HK-2 (cell line): ENCODE measurements at regions not wholly inside any gene's neighbourhood (a gene's known extent, or its start where the extent isn't known, plus 50 kb on each side); places are given as distances from the start of the nearest gene placed in this dataset.
"Not testable (repeated sequence)": the region's sequence is repeated elsewhere in the genome, so short reads cannot be mapped to it uniquely, and the experiment has no call there.

ENCODE experiments used
- DNase-seq: peaks from one replicate; pipeline ENCODE4 v3.0.0-alpha.2; 2018; ENCODE audit not compliant: unreplicated experiment

GRCh38 chr16:26391833-26392232 lies 674.9 kb upstream of the C16orf82 start:
- no peak for DNase-seq

GRCh38 chr16:26394409-26394808 lies 672.3 kb upstream of the C16orf82 start:
- DNase-seq, result no peak

- DNase-seq, result no peak
These were observed 671.0 kb upstream of the C16orf82 start for GRCh38 chr16:26395700-26396099.

GRCh38 chr16:26396511-26397235 lies 670.1 kb upstream of the C16orf82 start:
- no peak for DNase-seq

GRCh38 chr16:26413780-26414179 lies 652.9 kb upstream of the C16orf82 start:
- DNase-seq, result no peak

GRCh38 chr16:26419458-26419857 lies 647.3 kb upstream of the C16orf82 start:
- not testable (repeated sequence) for DNase-seq

GRCh38 chr16:26430618-26431017 lies 636.1 kb upstream of the C16orf82 start:
- DNase-seq, result no peak

GRCh38 chr16:26433807-26434206 lies 632.9 kb upstream of the C16orf82 start:
- DNase-seq, result no peak

- no peak for DNase-seq
These were observed 625.5 kb upstream of the C16orf82 start for GRCh38 chr16:26441178-26441577.

GRCh38 chr16:26442321-26442720 lies 624.4 kb upstream of the C16orf82 start:
- DNase-seq, result no peak

GRCh38 chr16:26447570-26447969 lies 619.2 kb upstream of the C16orf82 start:
- no peak for DNase-seq

- no peak for DNase-seq
These were observed 613.5 kb upstream of the C16orf82 start for GRCh38 chr16:26453215-26453614.

GRCh38 chr16:26454102-26454501 lies 612.6 kb upstream of the C16orf82 start:
- DNase-seq, result no peak

- DNase-seq, result no peak
These were observed 610.7 kb upstream of the C16orf82 start for GRCh38 chr16:26456074-26456473.

GRCh38 chr16:26457095-26457494 lies 609.6 kb upstream of the C16orf82 start:
- DNase-seq, result no peak

GRCh38 chr16:26457882-26458281 lies 608.8 kb upstream of the C16orf82 start:
- DNase-seq, result no peak

- no peak for DNase-seq
These were observed 602.0 kb upstream of the C16orf82 start for GRCh38 chr16:26464576-26465266.

- DNase-seq, result not testable (repeated sequence)
These were observed 592.3 kb upstream of the C16orf82 start for GRCh38 chr16:26474405-26474804.

GRCh38 chr16:26475596-26475995 lies 591.1 kb upstream of the C16orf82 start:
- DNase-seq, result no peak

- DNase-seq, result no peak
These were observed 575.5 kb upstream of the C16orf82 start for GRCh38 chr16:26491101-26491670.

- no peak for DNase-seq
These were observed 574.8 kb upstream of the C16orf82 start for GRCh38 chr16:26491962-26492361.

- DNase-seq, result no peak
These were observed 573.0 kb upstream of the C16orf82 start for GRCh38 chr16:26493751-26494150.

- DNase-seq, result no peak
These were observed 568.8 kb upstream of the C16orf82 start for GRCh38 chr16:26497896-26498295.
